Keratinocyte (primary cell): ENCODE measurements at regions not wholly inside any gene's neighbourhood (a gene's known extent, or its start where the extent isn't known, plus 50 kb on each side); places are given as distances from the start of the nearest gene placed in this dataset.

Experiments
- CTCF ChIP-seq, 3 experiments: IDR thresholded peaks in 1 of 3; conservative IDR thresholded peaks in 1 of 3; optimal IDR thresholded peaks in 1 of 3; 2 replicates in 2 of 3; 3 replicates in 1 of 3; pipeline versions ENCODE3 to v1.5.1; 2011; ENCODE audit warnings: low read length in 3 of 3, mild to moderate bottlenecking in 3 of 3, moderate library complexity in 2 of 3, control low read depth in 1 of 3, inconsistent platforms in 1 of 3; ENCODE audit not compliant: insufficient read depth in 2 of 3; ENCODE audit errors: extremely low read depth in 1 of 3
- EZH2 ChIP-seq: IDR thresholded peaks from one replicate; pipeline ENCODE4 v1.6.1; 2012; ENCODE audit warnings: inconsistent platforms, mild to moderate bottlenecking, low read length, moderate library complexity

DNA sequence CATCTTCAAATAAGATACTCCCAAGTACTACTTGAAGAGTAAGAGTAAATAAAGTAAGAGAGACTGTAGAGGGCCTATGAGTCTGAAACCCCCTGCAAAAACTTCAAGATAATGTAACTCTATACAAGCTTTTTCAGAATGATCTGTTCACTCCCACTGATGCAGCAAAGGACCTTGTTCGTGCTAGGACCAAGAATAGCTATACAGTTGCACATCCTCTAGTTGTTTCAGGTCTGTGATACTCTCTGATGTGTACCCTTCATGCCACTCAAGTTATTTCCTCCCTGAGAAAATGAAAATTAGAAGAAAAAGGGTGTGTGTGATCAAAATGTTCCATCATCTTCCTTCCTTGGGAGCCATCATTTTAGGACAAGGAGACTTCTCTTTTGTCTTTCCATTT lies 204.4 kb downstream of the ALX1 start:
- no peak for TF ChIP-seq CTCF (optimal IDR thresholded peaks at IDR 0.05 in 1 of 3, IDR thresholded peaks at IDR 0.05 in 1 of 3, conservative IDR thresholded peaks at IDR 0.05 in 1 of 3; ENCODE audit: extremely low read depth in 1 of 3, insufficient read depth in 2 of 3, low read length in 3 of 3)
- TF ChIP-seq EZH2, result no peak
